Islet of Langerhans (tissue), 1 donor: ENCODE measurements at regions not wholly inside any gene's neighbourhood (a gene's known extent, or its start where the extent isn't known, plus 50 kb on each side); places are given as distances from the start of the nearest gene placed in this dataset.

ENCODE experiments used
- FAIRE-seq: peaks from one replicate; lab custom pipeline; 2011; peaks lifted over from hg19 to GRCh38; lab: Jason Lieb, UNC

DNA sequence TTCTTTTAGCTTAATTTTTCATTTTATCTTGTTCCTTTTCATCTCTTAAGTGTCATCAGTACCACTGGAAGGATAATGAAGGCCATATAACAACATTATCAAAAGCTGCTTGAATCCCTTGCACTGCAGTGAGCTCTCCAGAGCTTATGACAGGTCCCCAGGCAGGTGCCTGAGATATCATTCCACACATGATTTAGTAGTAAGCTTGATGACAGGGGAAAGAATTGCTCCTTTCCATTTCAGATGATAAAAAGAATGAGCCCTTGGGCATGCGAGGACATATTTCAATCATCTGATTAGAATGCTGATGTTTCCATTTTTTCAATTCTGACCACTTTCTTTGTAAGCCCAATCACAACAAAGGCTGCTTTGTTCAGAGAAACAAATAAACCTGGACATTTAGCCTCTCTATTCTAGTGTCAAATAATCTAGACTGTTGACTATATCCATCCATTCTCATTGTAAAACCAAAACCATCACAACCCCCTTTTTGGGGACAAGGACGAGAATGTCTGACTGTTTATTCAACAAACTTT, 567.8 kb downstream of the IGSF11 start:
- no peak for FAIRE-seq

DNA sequence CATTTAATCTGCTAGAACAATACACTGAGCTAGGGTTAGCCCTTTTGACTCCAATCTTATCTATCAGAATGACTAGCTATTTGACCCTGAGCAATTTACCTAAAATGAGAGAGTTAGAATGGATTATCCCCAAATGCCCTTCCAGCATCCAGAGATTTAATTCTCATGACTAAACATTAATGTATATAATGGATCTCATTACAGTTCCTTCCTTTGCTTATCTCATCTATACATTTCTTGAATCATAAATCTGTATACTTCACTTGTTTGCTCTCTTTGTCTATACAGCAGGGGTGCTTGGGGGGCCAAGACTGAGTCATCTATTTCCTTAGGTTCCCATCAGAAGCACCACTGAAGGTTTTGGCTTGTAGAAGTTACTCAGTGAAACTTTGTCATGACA, 565.8 kb downstream of the IGSF11 start:
- no peak for FAIRE-seq

DNA sequence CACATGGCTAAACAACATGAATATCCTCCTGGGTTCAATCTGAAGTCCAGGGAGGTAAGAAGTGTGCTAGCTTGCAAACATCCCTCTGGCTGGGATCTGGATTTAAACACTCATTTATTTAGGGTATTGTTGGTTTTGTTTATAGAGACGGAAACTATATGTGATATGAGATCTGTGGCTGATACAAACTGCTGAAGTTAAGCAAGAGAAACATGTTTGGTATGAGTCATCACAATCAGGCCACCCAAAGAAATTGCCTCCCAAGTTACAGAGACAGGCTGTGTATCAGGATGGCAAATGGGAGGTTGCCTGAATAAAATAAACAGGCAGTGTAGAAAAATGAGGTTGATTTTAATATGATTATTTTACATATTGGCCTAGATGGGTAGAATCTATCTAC, 562.1 kb downstream of the IGSF11 start:
- FAIRE-seq: no peak

DNA sequence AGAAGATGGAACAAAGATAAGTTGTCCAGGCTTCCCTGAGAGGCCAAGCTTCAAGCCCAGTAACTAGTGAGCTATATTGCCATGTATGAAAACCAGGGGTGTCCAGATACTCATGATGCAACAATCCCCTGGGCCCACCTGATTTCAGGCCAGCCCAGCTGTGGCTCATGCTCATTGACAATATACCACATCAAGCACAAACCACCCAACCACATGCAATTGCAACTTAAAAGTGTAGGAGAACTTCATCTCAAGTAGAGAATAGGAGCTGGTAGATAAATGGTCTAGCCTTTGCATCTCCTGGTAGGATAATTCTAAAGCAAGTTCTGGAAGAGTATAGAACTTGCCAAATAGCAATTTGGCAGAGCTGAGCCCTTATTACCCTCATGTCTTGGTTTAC, 561.3 kb downstream of the IGSF11 start:
- no peak for FAIRE-seq

DNA sequence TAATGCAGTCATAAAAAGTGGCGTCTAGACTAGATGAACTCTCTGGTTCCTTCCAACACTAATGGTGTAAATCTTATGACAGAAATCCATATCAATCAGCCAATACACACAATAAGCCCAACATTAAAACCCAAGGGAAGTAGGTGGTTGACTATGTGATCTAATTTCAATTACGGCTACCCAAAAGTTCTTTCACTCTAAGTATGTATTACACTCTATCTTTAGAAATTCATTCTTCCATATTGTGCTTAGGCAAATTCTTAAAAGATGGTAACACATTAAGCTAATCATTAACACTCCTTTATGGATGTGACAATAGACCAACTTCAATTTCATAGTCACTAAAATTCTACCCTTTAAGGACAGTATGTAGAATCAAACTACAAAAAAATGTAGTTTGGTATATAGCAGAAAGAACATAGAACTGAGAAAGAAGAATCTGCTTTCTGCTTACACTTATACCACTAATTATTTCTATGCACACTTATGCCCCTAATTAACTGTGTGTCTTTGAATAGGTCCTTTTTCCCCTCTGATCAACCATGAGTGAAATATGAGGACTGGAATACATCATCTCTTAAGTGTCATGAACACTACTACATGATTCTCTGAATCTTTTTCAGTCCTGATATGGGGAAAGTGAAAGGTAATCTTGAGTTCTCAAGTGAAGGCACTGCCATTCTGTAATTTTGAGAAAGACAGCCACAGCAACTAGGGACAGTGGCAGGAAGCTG, 557.6 kb downstream of the IGSF11 start:
- FAIRE-seq: no peak

DNA sequence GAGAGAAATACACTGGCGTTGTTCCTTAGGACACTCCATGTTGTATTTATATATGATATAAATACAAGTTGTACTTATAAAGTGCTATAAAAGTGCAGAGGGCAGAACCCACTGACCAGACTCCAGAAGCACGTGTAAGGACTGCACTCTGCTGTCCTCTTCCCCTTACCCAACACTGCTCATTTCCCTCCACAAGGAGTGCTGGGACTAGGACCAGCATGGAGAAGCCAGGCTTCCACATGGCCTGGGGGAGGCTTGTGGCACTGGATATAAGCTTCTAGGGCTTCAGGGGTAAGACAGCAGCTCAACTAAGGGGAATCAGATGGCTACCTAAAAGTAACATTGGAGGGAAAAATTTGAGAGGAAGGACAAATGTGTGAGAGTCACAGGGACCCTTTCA, 556.9 kb downstream of the IGSF11 start:
- no peak for FAIRE-seq

DNA sequence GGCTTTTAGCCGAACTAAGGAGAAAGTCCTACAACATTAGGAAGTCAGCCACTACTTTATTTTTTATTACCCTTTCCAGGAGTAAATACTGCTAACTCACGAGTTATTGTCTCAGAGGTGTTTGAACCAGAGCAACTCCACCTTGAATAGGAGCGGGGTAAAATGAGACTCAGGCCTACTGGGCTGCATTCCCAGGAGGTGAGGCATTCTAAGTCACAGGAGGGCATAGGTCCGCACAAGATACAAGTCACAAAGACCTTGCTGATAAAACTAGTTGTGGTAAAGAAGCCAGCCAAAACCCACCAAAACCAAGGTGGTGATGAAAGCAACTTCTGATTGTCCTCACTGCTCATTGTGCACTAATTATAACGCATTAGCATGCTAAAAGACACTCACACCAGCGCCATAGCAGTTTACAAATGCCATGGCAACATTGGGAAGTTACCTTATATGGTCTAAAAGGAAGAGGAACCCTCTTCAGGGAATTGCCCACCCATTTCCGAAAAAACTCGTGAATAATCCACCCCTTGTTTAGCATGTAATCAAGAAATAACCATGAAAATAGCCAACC, 555.9 kb downstream of the IGSF11 start:
- no peak for FAIRE-seq

DNA sequence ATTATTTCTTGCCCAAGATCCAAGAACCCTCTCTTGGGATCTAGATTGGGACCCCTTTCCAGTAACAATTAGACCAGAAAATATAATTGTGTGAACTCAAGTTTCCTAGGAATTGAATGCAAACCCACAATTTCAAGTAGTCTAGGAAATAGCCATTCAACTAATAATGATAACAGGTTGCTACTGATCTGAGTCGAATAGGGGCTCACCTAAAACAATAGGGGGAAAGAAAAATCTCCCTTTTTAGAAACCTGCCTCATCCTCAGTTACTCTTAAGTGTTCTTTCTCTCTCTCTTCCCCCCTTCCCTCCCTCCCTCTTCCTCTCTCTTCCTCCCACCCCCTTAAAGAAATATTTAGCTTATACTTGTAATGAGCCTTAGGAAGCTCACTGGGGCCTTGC, 555.3 kb downstream of the IGSF11 start:
- FAIRE-seq: no peak

DNA sequence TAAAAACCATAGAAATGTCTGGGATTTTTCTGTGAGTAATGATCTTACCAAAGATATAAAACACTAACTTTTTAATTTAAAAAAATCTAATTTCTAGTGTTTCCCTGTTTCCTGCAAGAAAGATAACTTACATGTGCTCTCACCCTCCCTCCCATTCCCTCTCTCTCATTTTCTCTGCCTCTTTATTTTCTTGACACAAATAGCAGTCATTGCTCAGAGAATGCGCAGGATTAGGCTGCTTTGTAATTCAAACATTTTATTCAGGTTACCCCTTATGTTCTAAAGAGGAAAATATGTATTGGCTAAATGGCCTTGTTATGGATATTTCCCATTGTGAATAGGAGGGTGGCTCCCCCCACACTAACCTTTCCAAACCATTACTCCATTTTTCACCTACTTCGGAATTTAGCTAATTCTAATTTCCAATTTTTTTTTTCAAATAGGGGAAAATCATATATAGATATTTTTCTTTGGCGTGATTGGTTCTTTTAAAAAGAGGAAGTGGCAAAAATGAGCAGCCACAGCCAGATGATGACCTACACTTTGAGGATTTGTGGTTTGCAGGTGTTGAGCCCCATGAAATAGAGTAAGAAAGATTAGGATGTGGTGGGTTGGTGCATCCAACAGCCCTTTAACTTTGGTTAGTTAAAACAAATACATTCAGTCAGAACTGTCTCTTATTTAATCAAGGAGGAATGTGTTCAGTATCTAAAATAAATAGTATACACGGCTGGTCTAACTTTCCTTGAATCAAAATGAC, 554.4 kb downstream of the IGSF11 start:
- no peak for FAIRE-seq

DNA sequence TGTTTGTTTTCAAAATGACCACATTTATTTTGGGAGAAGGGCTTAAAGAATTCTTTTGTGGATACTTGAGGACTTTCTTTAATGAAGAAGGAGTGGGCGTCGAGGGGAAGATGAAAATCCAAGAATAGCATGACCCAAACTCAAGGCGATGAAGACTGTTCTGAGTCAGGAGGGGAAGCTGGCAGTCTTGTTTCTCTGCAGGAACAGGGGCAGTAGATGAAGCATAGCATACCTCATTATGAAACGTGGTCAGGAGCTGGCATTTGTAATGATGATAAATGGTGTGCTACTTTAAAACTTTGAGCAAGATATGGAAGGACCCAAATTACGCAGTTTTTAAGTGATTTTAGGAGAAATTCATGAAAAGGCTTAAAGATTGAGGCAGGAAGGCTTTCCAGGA, 549.0 kb downstream of the IGSF11 start:
- no peak for FAIRE-seq

DNA sequence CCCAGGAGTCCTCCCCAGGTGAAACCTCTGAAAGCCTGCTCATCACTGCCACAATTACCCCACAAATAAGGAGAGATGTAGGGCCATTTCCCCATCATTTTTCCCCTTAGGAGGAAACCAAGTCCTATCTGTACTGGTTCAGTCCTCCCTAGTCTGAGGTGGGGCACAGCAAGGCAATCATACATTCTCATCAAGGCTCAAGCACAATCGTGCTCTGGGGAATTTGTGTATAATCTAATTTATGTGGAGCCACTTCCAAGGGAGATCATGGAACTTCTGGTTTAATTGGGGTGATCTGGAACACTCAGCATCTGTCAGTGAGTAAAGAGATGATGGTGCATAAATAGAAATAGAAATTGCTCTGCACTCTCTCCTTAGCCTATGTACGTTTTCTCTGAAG, 546.9 kb downstream of the IGSF11 start:
- no peak for FAIRE-seq

DNA sequence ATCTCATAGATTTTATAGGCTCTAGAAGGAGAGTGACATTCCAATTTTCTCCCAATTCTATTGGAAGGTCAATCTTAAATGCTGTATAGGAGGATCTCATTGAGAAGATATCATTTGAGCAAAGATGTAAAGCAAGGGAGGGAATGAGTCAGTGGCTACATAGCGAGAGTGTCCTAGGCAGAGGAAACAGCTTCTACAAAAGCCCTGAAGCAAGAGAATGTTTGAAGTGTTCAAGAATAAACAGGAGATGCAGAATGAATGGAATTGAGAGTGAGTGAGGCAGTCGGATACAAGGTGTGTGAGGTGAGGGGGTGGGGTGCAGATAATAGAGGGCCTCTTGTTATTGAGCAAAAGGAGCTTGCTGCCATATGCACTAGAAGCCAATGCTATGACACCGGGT, 545.9 kb downstream of the IGSF11 start:
- FAIRE-seq: no peak

DNA sequence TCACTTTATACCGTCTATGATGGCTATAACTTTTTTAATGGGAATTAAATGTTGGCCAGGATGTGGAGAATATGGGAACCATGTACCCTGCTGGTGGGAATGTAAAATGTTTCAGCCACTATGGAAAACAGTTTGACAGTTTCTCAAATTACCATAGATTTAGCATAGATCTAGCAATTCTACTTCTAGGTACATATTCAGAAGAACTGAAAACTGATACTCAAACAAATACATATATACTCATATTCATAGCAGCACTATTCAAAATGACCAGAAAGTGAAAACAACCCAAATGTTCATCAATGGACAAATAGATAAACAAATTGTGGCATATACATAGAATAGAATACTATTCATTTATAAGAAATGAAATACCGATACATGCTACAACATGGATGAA, 539.4 kb downstream of the IGSF11 start:
- no peak for FAIRE-seq

DNA sequence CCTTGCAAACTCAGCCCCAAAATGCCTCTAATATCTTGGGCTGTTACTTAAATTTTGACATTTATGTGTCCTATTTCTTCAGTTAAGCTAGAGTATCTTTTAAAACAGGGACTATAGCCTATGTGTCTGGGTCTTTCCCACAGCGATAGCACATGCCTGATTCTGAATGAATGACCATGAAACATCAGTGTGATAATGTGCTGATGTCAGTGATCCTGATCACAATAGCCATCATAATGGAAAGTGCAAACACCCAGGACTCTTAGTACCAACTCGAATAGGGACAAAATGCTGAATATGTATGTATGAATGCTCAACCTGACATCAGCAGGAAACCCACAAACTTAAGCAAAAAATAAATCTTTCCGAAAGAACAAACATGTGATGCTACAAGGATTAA, 537.4 kb downstream of the IGSF11 start:
- FAIRE-seq: no peak

DNA sequence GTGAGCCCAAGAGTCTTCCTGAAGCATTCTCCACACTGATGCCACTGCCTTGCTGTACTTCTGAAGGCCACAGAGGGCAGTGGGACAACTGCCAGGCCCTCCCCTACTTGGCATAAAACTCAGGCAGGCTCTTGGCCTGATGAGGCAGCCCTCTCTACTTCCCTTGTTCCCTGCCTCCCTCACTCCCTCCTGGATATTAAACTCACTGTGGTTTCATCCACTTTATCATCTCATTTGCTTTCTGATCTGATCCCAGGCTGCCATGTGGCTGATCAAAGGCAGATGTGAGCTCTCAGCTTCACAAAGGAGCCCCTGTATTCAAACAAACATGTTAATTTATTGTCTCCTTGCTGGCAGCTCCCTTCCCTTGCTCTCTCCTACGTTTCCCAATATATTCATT, 533.5 kb downstream of the IGSF11 start:
- FAIRE-seq: no peak

DNA sequence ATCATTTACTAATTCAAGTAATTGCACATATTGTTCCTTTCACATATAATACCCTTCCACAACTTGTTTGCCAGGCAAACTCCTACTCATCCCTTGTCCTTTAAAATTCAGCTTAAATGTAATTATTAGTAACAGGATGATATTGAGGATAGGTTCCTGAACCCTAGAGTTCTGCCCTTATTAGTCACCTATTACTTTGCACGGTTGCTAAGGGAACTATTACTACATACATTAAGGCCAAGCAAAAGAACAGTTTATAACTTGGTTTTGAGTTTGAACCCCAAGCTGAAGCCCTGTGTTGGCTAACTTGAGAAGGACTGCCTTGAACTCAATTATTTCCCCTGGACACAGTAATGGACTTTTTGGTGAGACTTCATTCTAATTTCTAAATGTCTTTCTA, 529.7 kb downstream of the IGSF11 start:
- no peak for FAIRE-seq

DNA sequence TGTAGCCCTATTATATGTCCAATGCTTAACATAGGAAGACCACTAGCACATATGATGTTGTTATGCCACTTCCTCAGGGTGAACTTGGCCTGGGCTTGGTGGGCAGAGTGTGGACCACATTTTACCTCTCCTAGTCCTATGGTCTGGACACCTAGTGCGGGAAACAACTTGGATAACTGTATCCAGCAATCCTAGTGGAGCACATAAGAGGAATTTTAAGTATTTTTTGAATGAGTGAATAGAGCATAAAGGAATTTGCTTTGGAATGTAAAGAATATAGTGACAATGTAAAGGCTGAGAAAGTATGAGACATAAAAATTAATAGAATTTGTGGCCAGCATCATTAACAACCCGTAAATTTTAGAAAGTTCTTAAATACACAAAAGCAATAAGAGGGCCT, 528.9 kb downstream of the IGSF11 start:
- no peak for FAIRE-seq

DNA sequence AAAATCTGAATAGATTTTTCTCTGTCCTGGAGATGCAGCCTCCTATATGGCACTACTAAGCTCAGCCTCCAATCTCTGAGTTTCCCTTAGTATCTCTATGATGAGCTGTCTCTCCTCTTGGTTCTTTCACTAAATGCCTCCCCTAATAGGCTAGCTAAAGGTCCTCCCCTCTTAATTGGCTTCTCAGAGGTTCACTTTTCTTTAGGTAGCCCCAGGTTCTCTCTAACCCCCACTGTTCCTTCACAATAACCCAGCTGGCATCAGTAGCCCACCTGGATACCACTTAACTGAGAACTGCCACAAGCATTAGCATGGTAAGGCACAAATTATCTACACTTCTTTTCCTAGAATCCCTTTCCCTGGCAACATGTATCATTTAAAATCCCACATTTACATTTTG, 523.2 kb downstream of the IGSF11 start:
- no peak for FAIRE-seq

DNA sequence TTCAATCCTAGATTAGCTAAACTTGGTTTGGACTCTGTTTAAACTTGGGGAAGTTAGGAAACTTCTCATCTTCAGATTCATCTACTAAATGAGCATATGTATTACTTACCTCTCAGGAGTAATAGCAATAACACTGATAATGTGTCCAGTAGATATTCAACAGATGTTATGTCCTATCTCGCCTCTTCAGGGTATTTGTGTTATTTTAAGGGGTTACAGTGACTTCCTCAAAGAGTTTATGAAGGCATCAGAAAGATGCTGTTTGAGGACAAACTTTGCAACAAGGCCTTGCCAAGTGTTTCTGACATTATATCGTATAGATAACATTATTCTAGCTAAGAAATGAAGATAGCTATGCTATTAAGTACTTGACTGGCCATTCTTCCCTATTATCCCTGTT, 522.3 kb downstream of the IGSF11 start:
- FAIRE-seq: no peak

DNA sequence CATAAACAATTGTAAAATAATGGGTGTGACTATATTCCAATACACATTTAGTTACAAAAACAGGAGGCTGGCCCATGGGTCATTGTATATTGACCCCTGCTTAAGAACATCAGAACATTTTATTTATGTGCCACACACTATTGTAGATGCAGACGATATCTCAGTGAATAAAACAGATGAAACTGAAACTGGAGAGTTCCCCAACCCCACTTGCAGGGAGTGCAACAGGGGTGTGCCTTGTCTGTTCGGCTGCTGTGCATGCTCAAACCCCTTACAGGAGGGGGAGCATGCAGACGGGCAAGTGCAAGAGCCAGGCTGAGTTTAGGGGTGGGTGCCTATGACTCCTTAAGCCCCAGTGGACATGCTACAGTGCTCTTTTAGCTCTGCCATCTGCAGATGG, 509.6 kb downstream of the IGSF11 start:
- FAIRE-seq: no peak

DNA sequence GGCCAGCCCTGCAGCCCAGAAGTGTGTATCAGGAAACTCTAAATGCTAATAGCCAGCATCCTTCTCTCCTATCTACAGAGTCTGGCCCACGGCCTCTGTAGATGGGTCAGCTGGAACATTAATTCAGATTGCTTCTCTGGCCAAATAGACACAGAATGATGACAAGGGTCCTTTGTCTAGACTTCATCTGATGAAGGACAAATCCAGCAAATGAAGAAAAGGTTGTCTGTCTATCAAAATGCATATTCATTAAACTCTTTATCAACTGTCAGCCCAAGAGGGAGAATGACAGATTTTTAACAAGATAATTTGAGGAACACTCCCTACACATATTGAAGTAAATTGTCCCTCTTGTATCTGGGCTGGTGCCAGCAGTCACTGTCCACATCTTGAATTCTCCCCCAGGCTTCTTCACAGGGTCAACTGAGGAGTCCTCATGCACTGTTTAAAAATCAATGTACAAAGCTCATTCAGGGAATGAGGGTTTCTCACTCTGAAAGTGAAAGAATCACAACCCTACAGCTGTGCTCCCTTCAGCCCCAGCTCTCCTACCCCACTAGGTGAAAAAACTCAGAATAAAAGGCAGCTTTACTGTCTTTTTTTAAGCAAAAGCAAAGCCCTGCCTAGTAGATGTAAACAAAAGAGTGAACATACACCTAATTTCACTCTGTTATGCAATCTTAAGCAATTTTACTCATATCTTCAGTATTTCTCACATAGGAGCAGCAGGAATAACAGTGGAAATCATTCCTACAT, 507.7 kb downstream of the IGSF11 start:
- no peak for FAIRE-seq

DNA sequence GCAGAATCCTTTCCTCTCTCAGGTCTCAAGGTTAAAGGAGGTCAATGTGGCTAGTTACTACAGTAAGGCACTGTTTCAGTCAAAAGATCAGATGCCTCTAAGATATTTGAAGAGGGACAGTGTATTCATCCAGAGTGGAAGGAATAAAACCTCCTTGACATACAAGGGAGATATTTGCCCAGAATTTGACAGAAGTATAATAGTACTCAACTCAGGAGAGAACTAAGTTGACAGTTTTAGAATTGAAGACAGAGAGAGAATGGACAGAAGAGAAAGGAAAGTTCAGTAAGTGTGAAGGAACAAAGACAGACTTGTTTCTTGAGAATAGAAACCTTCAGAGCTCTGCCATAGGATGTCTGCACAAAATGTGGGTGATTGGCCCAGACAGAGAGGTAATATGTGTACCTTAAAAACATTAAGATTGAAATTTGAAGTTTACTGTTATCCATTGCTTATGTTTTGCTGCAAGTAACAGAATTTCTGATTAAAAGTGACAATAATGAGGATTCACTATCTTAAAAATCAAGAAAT, 507.1 kb downstream of the IGSF11 start:
- FAIRE-seq: no peak

DNA sequence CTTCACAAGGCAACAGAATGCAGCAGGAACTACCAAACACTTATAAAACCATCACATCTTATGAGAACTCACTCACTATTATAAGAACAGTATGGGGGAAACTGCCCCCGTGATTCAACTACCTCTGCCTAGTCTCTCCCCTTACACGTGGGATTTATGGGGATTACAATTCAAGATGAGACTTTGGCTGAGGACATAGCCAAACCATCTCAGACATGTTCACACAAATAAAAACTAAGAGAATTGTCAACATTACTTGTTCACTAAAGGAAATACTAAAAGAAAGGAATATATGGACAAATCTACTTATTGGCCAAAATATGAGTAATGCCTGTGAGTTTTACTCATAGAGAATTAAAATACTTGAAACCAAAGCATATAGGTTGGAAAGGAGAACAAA, 505.1 kb downstream of the IGSF11 start:
- FAIRE-seq: no peak
